Right atrium auricular region (tissue), 2 donors: ENCODE measurements at regions not wholly inside any gene's neighbourhood (a gene's known extent, or its start where the extent isn't known, plus 50 kb on each side); places are given as distances from the start of the nearest gene placed in this dataset.

Experiments
- DNase-seq: peaks from one replicate; pipeline ENCODE4 v3.0.0-alpha.2; 2019; ENCODE audit warnings: low spot score
- H3K27ac ChIP-seq, 2 donors: fragments of 200-600 bp; sonication (generic); 1 replicate in 1 of 2; 2 replicates in 1 of 2; pipeline ENCODE4 v1.5.1; 2016 to 2019
- H3K27me3 ChIP-seq, 2 donors: fragments of 200-600 bp; sonication (generic); one replicate each; pipeline versions ENCODE4 v1.5.1 to v1.6.0; 2017 to 2019
- H3K36me3 ChIP-seq: fragments of 200-600 bp; sonication (generic); one replicate; pipeline ENCODE4 v1.5.1; 2016
- H3K4me1 ChIP-seq, 2 donors: fragments of 200-600 bp; sonication (generic); one replicate each; pipeline versions ENCODE4 v1.5.1 to v1.6.0; 2017 to 2019
- H3K4me3 ChIP-seq, 2 donors: fragments of 200-600 bp; sonication (generic); 1 replicate in 1 of 2; 2 replicates in 1 of 2; pipeline ENCODE4 v1.5.1; 2017 to 2019; ENCODE audit warnings: mild to moderate bottlenecking in 1 of 2, moderate library complexity in 1 of 2
- H3K9me3 ChIP-seq, 2 donors: fragments of 200-600 bp; sonication (generic); one replicate each; pipeline ENCODE4 v1.5.1; 2019
- TF ChIP-seq, protein P1 (sequence below), 2 donors: fragments of 200-600 bp; sonication (generic); IDR thresholded peaks; one replicate each; pipeline ENCODE4 v1.5.1; 2019; ENCODE audit warnings: antibody characterized with exemption in 2 of 2

DNA sequence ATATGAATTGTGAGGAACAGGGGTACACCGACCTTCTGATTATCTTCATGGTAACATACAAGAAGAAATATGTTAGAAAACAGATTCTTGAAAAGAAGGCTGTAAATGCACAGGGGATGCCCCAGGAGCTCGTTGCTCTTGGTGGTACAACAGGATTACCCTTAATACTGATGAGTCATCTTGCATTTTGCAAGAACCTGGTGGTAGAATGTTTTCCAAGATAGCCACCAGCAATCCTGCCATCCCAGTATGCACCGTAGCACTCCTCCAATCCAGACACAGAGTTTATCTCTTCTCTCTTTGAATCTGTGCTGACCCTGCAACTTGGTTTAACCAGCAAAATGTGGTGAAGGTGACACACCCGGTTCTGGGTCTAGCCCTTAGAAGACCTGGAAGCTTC lies 238.3 kb downstream of the EN1 start:
- no peaks in the 10 kb centered on the region for H3K27me3 ChIP-seq
- DNase-seq = no peak

DNA sequence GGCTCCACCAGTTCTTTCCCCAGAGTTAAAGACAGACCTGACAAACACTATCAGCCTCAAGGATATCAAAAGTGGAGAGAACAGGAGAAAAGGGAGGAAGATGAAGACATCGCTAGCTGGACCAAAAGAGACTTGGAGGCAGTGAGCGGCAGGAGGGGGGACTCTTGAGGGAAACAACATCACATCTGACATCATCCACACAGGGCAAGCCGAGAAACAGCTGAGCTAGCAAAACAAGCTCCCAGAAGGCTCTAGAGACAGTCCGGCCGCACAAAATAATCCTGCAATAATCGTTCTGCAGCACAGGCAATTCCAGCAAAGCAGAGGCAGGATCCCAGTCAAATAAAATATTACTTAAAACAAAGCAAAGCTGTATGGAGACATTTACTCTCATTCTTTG lies 239.8 kb downstream of the EN1 start:
- Histone ChIP-seq H3K9me3 (no peaks in the 10 kb centered on the region), H3K36me3 (no peaks in the 10 kb centered on the region), H3K27me3 (no peaks in the 10 kb centered on the region), H3K4me1 (no peaks in the 10 kb centered on the region), H3K4me3 (no peak overlapping the region), H3K27ac (no peak overlapping the region)
- TF ChIP-seq, protein P1, sequence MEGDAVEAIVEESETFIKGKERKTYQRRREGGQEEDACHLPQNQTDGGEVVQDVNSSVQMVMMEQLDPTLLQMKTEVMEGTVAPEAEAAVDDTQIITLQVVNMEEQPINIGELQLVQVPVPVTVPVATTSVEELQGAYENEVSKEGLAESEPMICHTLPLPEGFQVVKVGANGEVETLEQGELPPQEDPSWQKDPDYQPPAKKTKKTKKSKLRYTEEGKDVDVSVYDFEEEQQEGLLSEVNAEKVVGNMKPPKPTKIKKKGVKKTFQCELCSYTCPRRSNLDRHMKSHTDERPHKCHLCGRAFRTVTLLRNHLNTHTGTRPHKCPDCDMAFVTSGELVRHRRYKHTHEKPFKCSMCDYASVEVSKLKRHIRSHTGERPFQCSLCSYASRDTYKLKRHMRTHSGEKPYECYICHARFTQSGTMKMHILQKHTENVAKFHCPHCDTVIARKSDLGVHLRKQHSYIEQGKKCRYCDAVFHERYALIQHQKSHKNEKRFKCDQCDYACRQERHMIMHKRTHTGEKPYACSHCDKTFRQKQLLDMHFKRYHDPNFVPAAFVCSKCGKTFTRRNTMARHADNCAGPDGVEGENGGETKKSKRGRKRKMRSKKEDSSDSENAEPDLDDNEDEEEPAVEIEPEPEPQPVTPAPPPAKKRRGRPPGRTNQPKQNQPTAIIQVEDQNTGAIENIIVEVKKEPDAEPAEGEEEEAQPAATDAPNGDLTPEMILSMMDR (IDR thresholded peaks at IDR 0.05) = no peak
- DNase-seq = no peak

More for the DNA sequence above, 238.3 kb downstream of the EN1 start:
- Histone ChIP-seq H3K9me3 (no peaks in the 10 kb centered on the region), H3K27ac (no peak overlapping the region), H3K4me3 (no peak overlapping the region), H3K36me3 (no peaks in the 10 kb centered on the region), H3K4me1 (no peaks in the 10 kb centered on the region)
- TF ChIP-seq, protein P1 (IDR thresholded peaks at IDR 0.05) = no peak

DNA sequence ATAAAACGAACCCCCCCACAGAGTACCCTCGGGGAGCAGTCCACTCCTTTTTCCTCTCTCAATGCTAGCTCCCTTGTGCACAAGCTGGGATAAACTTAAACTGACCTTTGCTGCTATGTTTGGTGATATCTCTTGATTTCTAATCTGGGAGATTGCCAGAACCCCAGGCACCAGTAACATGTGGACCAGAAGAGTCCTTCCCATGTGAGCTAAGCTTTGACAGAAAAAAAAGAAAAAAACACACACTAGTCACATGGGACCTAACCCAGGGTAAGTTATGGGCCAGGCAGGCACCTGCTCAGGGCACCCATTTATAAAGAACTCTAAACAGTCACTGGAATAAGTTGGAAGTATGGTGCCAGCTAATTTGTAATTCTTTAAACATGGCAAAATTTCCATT lies 242.6 kb downstream of the EN1 start:
- TF ChIP-seq, protein P1 (IDR thresholded peaks at IDR 0.05) = no peak
- DNase-seq = no peak
- no peak overlapping the region for H3K4me3 ChIP-seq

DNA sequence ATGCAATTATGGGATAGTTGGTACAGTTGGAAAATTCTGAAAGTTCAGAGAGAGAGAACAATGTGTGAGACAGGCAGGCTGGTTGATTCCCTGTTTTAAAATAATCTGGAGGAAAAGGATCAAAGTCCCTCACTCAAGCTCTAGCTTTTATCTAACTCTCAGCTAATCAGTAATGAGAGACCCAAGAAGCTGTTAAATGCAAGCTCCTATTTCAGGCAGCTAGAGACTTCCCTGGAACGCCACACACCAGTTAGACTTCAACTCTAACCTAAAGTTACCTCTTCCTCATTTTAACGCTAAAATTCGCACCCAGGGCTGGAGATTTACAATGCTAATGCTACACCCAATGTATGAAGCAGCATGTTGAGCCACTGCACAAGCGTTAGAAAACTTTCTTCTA lies 243.1 kb downstream of the EN1 start:
- TF ChIP-seq, protein P1 (IDR thresholded peaks at IDR 0.05) = no peak

More for the DNA sequence above, 242.6 kb downstream of the EN1 start:
- Histone ChIP-seq H3K36me3 (no peaks in the 10 kb centered on the region), H3K27me3 (no peaks in the 10 kb centered on the region), H3K27ac (no peak overlapping the region), H3K4me1 (no peaks in the 10 kb centered on the region), H3K9me3 (peaks cover 0 to 6% of the 10 kb centered on the region in 2 donors)

DNA sequence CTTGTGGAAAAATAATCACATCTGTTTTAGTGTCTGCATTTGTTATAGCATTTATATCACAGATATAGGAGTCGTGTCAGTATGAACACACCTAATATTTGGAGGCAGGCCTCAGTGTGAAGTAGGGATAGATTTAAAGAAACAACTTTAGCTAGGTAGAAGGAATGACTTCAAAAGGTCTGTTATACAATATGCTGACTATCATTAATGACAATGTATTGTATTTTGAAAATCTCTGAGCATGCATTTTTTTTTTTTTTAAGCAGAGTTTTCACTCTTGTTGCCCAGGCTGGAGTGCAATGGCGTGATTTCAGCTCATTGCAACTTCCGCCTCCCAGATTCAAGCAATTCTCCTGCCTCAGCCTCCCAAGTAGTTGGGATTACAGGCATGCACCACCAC lies 248.3 kb downstream of the EN1 start:
- TF ChIP-seq, protein P1 (IDR thresholded peaks at IDR 0.05) = no peak

More for the DNA sequence above, 243.1 kb downstream of the EN1 start:
- H3K4me1 ChIP-seq = no peaks in the 10 kb centered on the region
- DNase-seq = no peak
- H3K27ac ChIP-seq = no peak overlapping the region
- H3K9me3 ChIP-seq = peaks cover 0 to 6% of the 10 kb centered on the region in 2 donors
- no peaks in the 10 kb centered on the region for H3K27me3 ChIP-seq
- H3K4me3 ChIP-seq = no peak overlapping the region
- no peaks in the 10 kb centered on the region for H3K36me3 ChIP-seq

DNA sequence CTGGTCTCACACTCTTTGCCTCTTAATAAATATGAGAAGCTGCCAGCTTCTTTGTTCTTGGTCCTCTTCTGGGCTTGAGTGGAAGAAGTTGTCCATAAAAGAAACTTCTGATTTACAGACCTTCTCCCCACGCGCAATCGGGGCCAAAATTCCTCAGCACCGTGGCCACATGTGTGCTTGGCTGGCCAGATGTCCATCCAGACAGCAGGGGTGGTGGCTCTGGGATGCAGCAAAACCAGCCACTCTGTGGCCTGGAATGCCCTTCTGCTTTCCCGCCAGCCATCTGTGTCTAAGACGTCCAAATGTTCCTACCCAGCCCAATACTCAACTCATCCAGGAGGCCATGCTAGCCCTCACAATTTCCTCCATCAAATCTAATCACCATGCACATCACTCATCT lies 250.8 kb downstream of the EN1 start:
- Histone ChIP-seq H3K9me3 (peaks cover 0 to under 1% of the 10 kb centered on the region in 2 donors), H3K36me3 (no peaks in the 10 kb centered on the region), H3K27ac (no peak overlapping the region), H3K4me1 (no peaks in the 10 kb centered on the region), H3K4me3 (no peak overlapping the region), H3K27me3 (no peaks in the 10 kb centered on the region)
- TF ChIP-seq, protein P1 (IDR thresholded peaks at IDR 0.05) = no peak
- DNase-seq = no peak

More for the DNA sequence above, 248.3 kb downstream of the EN1 start:
- Histone ChIP-seq H3K4me3 (no peak overlapping the region), H3K36me3 (no peaks in the 10 kb centered on the region), H3K27me3 (no peaks in the 10 kb centered on the region), H3K4me1 (no peaks in the 10 kb centered on the region), H3K9me3 (peaks cover 0 to 6% of the 10 kb centered on the region in 2 donors), H3K27ac (no peak overlapping the region)
- no peak for DNase-seq
